Keratinocyte (primary cell): ENCODE measurements at regions not wholly inside any gene's neighbourhood (a gene's known extent, or its start where the extent isn't known, plus 50 kb on each side); places are given as distances from the start of the nearest gene placed in this dataset.

Experiments
- DNase-seq: peaks from one replicate; pipeline ENCODE4 v3.0.0-alpha.2; 2011; ENCODE audit warnings: low read depth, missing footprints, low spot score
- FAIRE-seq: peaks from 2 replicates; lab custom pipeline; 2011; peaks lifted over from hg19 to GRCh38; lab: Jason Lieb, UNC
- H2AFZ ChIP-seq: 2 replicates; pipeline ENCODE4 v1.6.0; 2012; ENCODE audit warnings: low read length, control low read depth, inconsistent platforms; ENCODE audit not compliant: control insufficient read depth
- H3K27ac ChIP-seq: 2 replicates; pipeline ENCODE4 v1.5.1; 2011; ENCODE audit warnings: low read length; ENCODE audit not compliant: control insufficient read depth, insufficient read depth
- H3K27me3 ChIP-seq: 3 replicates; pipeline ENCODE4 v1.6.0; 2011; ENCODE audit warnings: low read length; ENCODE audit not compliant: control insufficient read depth, insufficient read depth; ENCODE audit errors: extremely low read depth
- H3K36me3 ChIP-seq, 2 experiments: 2 replicates in 1 of 2; 3 replicates in 1 of 2; pipeline ENCODE4 v1.5.1; 2011; ENCODE audit warnings: low read length in 2 of 2, mild to moderate bottlenecking in 1 of 2; ENCODE audit not compliant: control insufficient read depth in 2 of 2, insufficient read depth in 2 of 2; ENCODE audit errors: extremely low read depth in 1 of 2
- H3K4me1 ChIP-seq: 3 replicates; pipeline ENCODE4 v1.5.1; 2011; ENCODE audit warnings: low read length; ENCODE audit not compliant: control insufficient read depth, insufficient read depth; ENCODE audit errors: extremely low read depth
- H3K4me2 ChIP-seq: 3 replicates; pipeline ENCODE4 v1.6.0; 2011; ENCODE audit warnings: low read depth, low read length; ENCODE audit not compliant: control insufficient read depth, insufficient read depth; ENCODE audit errors: extremely low read depth
- H3K4me3 ChIP-seq, 3 experiments: fragments of 200-600 bp in 1 of 3; sonication (generic) in 1 of 3; 2 replicates in 2 of 3; 3 replicates in 1 of 3; pipeline ENCODE4 v1.5.1; 2011 to 2016; ENCODE audit warnings: low read length in 3 of 3, mild to moderate bottlenecking in 3 of 3, control low read depth in 2 of 3, inconsistent platforms in 1 of 3, low read depth in 1 of 3, mixed read lengths in 1 of 3, mixed run types in 1 of 3, moderate library complexity in 1 of 3; ENCODE audit not compliant: control insufficient read depth in 2 of 3, insufficient read depth in 2 of 3; ENCODE audit errors: extremely low read depth in 1 of 3
- H3K79me2 ChIP-seq: 2 replicates; pipeline ENCODE4 v1.6.0; 2012; ENCODE audit warnings: low read length; ENCODE audit not compliant: control insufficient read depth, insufficient read depth
- H3K9ac ChIP-seq: 3 replicates; pipeline ENCODE4 v1.6.0; 2011; ENCODE audit warnings: low read length; ENCODE audit not compliant: control insufficient read depth, insufficient read depth; ENCODE audit errors: extremely low read depth
- H3K9me1 ChIP-seq: 3 replicates; pipeline ENCODE4 v1.6.0; 2011; ENCODE audit warnings: low read length; ENCODE audit not compliant: control insufficient read depth, insufficient read depth; ENCODE audit errors: extremely low read depth
- H3K9me3 ChIP-seq: 2 replicates; pipeline ENCODE4 v1.5.1; 2012; ENCODE audit warnings: low read depth, low read length; ENCODE audit not compliant: control insufficient read depth
- H4K20me1 ChIP-seq: 3 replicates; pipeline ENCODE4 v1.6.0; 2011; ENCODE audit warnings: low read length; ENCODE audit not compliant: control insufficient read depth, insufficient read depth; ENCODE audit errors: extremely low read depth
- EZH2 ChIP-seq: IDR thresholded peaks from one replicate; pipeline ENCODE4 v1.6.1; 2012; ENCODE audit warnings: inconsistent platforms, mild to moderate bottlenecking, low read length, moderate library complexity
- dilution Hi-C: fragments of 300-500 bp; cut with MboI; formaldehyde crosslinking; loops from one replicate; pipeline ENCODE4 v1.7.0; 2020; ENCODE audit warnings: low sequenced_read_pairs; ENCODE audit not compliant: extremely low pct_ligation_motif_present
- TF ChIP-seq, protein P1 (sequence below), 3 experiments: IDR thresholded peaks in 1 of 3; conservative IDR thresholded peaks in 1 of 3; optimal IDR thresholded peaks in 1 of 3; 2 replicates in 2 of 3; 3 replicates in 1 of 3; pipeline versions ENCODE3 to v1.5.1; 2011; ENCODE audit warnings: low read length in 3 of 3, mild to moderate bottlenecking in 3 of 3, moderate library complexity in 2 of 3, control low read depth in 1 of 3, inconsistent platforms in 1 of 3; ENCODE audit not compliant: insufficient read depth in 2 of 3; ENCODE audit errors: extremely low read depth in 1 of 3

DNA sequence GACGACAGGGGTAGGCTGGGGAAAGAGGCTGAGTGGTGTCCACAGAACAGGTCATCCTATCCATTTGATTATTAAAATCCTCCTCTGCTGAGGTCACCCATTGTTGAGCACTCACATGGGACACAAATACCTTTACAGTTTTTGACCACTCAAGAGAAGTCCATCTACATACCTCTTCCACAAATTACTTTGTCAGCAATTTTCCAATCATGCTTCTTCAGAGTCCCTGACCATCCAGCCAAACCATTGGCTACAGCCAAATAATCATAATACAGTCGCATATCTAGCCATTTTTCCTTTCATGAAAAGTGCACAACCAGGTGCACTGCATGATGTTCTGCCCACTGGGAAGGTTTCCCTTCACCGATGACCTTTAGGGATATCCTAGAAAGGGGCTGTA, 407.4 kb downstream of the TEX13C start:
- H2AFZ ChIP-seq: no peak overlapping the region
- no peak overlapping the region for H3K4me3 ChIP-seq
- no peaks in the 10 kb centered on the region for H3K4me1 ChIP-seq
- TF ChIP-seq, protein P1, sequence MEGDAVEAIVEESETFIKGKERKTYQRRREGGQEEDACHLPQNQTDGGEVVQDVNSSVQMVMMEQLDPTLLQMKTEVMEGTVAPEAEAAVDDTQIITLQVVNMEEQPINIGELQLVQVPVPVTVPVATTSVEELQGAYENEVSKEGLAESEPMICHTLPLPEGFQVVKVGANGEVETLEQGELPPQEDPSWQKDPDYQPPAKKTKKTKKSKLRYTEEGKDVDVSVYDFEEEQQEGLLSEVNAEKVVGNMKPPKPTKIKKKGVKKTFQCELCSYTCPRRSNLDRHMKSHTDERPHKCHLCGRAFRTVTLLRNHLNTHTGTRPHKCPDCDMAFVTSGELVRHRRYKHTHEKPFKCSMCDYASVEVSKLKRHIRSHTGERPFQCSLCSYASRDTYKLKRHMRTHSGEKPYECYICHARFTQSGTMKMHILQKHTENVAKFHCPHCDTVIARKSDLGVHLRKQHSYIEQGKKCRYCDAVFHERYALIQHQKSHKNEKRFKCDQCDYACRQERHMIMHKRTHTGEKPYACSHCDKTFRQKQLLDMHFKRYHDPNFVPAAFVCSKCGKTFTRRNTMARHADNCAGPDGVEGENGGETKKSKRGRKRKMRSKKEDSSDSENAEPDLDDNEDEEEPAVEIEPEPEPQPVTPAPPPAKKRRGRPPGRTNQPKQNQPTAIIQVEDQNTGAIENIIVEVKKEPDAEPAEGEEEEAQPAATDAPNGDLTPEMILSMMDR (optimal IDR thresholded peaks at IDR 0.05 in 1 of 3, IDR thresholded peaks at IDR 0.05 in 1 of 3, conservative IDR thresholded peaks at IDR 0.05 in 1 of 3; ENCODE audit: extremely low read depth in 1 of 3, insufficient read depth in 2 of 3, low read length in 3 of 3): no peak
- no peak for TF ChIP-seq EZH2
- dilution Hi-C loops: no loop called here
- no peaks in the 10 kb centered on the region for H3K36me3 ChIP-seq
- H3K9me1 ChIP-seq: no peaks in the 10 kb centered on the region
- no peak for FAIRE-seq
- H4K20me1 ChIP-seq: no peaks in the 10 kb centered on the region
- H3K9me3 ChIP-seq: no peaks in the 10 kb centered on the region
- H3K4me2 ChIP-seq: no peak overlapping the region
- H3K27me3 ChIP-seq: no peaks in the 10 kb centered on the region
- DNase-seq: no peak
- no peak overlapping the region for H3K27ac ChIP-seq
- H3K79me2 ChIP-seq: no peaks in the 10 kb centered on the region
- no peak overlapping the region for H3K9ac ChIP-seq

DNA sequence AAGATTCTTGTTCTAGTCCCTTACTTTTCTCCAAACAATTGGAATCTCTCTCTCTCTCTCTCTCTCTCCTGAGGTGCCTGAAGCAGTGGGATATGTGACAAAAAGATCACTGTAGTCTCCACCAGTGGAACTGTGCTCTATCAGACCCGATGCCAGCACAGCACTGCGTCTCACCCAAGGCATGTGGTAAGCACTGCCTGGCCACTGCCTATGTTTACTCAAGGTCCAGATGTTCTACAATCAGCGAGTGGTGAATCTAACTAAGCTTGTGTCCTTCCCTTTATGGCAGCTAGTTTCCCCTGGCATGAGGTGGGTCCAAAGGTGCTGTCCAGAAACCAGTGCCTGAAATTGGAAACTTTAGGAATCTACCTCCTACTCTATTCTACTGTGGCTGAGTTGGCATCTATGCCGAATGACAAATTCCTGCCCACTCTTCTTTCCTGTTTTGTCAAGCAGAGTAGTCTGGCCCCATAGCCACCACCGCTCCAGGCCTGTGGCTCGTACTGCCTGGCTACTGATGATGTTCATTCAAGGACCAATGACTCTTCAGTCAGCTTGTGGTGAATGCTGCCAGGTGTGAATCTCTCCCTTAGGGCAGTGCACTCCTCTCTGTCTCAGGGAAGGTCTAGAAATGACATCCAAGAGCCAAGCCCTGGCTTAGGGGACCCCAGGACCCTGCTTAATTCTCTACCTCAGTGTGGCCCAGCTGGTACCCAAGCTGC, 416.5 kb downstream of the TEX13C start:
- H3K9ac ChIP-seq: no peak overlapping the region
- no peak for TF ChIP-seq EZH2
- TF ChIP-seq, protein P1 (optimal IDR thresholded peaks at IDR 0.05 in 1 of 3, IDR thresholded peaks at IDR 0.05 in 1 of 3, conservative IDR thresholded peaks at IDR 0.05 in 1 of 3; ENCODE audit: extremely low read depth in 1 of 3, insufficient read depth in 2 of 3, low read length in 3 of 3): no peak
- no peaks in the 10 kb centered on the region for H3K9me1 ChIP-seq
- no peaks in the 10 kb centered on the region for H3K79me2 ChIP-seq
- no peaks in the 10 kb centered on the region for H3K9me3 ChIP-seq
- FAIRE-seq: no peak
- no peak overlapping the region for H3K4me3 ChIP-seq
- DNase-seq: no peak
- H4K20me1 ChIP-seq: no peaks in the 10 kb centered on the region
- no peaks in the 10 kb centered on the region for H3K36me3 ChIP-seq
- no peak overlapping the region for H2AFZ ChIP-seq
- H3K4me2 ChIP-seq: no peak overlapping the region
- no peaks in the 10 kb centered on the region for H3K4me1 ChIP-seq
- no peak overlapping the region for H3K27ac ChIP-seq
- dilution Hi-C loops: no loop called here
- no peaks in the 10 kb centered on the region for H3K27me3 ChIP-seq
